GM19452 (cell line): ENCODE measurements at regions not wholly inside any gene's neighbourhood (a gene's known extent, or its start where the extent isn't known, plus 50 kb on each side); places are given as distances from the start of the nearest gene placed in this dataset.
"Not testable (repeated sequence)": the region's sequence is repeated elsewhere in the genome, so short reads cannot be mapped to it uniquely, and the experiment has no call there.

Experiments
- ATAC-seq: cut with Tn5 transposase; IDR thresholded peaks from one replicate; pipeline ENCODE4 v1.9.1; 2021; ENCODE audit not compliant: unreplicated experiment

GRCh38 chr3:59245300-59245858, 195.6 kb upstream of the CFAP20DC start:
- no peak for ATAC-seq

- ATAC-seq, result no peak
Measured at GRCh38 chr3:59244343-59244742, 194.5 kb upstream of the CFAP20DC start.

- no peak for ATAC-seq
Measured at GRCh38 chr3:59243476-59243875, 193.7 kb upstream of the CFAP20DC start.

- ATAC-seq, result no peak
Measured at GRCh38 chr3:59240666-59241255, 190.9 kb upstream of the CFAP20DC start.

GRCh38 chr3:59237121-59237520, 187.3 kb upstream of the CFAP20DC start:
- ATAC-seq, result no peak

- peak; percentile 89 for ATAC-seq
Measured at GRCh38 chr3:59235634-59236012, 185.8 kb upstream of the CFAP20DC start.

GRCh38 chr3:59234884-59235633, 185.2 kb upstream of the CFAP20DC start:
- ATAC-seq, result peak; percentile 35

GRCh38 chr3:59230379-59230778, 180.6 kb upstream of the CFAP20DC start:
- ATAC-seq, result not testable (repeated sequence)

GRCh38 chr3:59213860-59214259, 164.0 kb upstream of the CFAP20DC start:
- no peak for ATAC-seq

GRCh38 chr3:59212128-59212779, 162.4 kb upstream of the CFAP20DC start:
- ATAC-seq, result peak; percentile 88

- ATAC-seq, result no peak
Measured at GRCh38 chr3:59210260-59210659, 160.4 kb upstream of the CFAP20DC start.

GRCh38 chr3:59192473-59192872, 142.6 kb upstream of the CFAP20DC start:
- no peak for ATAC-seq

GRCh38 chr3:59191651-59192050, 141.8 kb upstream of the CFAP20DC start:
- ATAC-seq, result no peak

- no peak for ATAC-seq
Measured at GRCh38 chr3:59189939-59190338, 140.1 kb upstream of the CFAP20DC start.

- no peak for ATAC-seq
Measured at GRCh38 chr3:59189526-59189925, 139.7 kb upstream of the CFAP20DC start.

- ATAC-seq, result no peak
Measured at GRCh38 chr3:59186725-59187124, 136.9 kb upstream of the CFAP20DC start.

- ATAC-seq, result no peak
Measured at GRCh38 chr3:59185591-59186369, 136.0 kb upstream of the CFAP20DC start.

- no peak for ATAC-seq
Measured at GRCh38 chr3:59180006-59180405, 130.2 kb upstream of the CFAP20DC start.

- no peak for ATAC-seq
Measured at GRCh38 chr3:59178698-59179097, 128.9 kb upstream of the CFAP20DC start.

- ATAC-seq, result no peak
Measured at GRCh38 chr3:59171491-59171890, 121.7 kb upstream of the CFAP20DC start.

GRCh38 chr3:59170166-59170565, 120.3 kb upstream of the CFAP20DC start:
- not testable (repeated sequence) for ATAC-seq
